ENCODE measurements at regions not wholly inside any gene's neighbourhood (a gene's known extent, or its start where the extent isn't known, plus 50 kb on each side); places are given as distances from the start of the nearest gene placed in this dataset.

GRCh38 chr3:71876135-71877105 lies 91.5 kb upstream of the PROK2 start:
- DNase-seq: no peak

GRCh38 chr3:71875461-71875947 lies 90.6 kb upstream of the PROK2 start:
- DNase-seq: peak; percentile 83

GRCh38 chr3:71874618-71875017 lies 89.7 kb upstream of the PROK2 start:
- peak; percentile 4 for DNase-seq

- peak; percentile 5 for DNase-seq
Observed at GRCh38 chr3:71873093-71873611, 88.2 kb upstream of the PROK2 start.

- no peak for DNase-seq
Observed at GRCh38 chr3:71872256-71872655, 87.3 kb upstream of the PROK2 start.

GRCh38 chr3:71870966-71871512 lies 86.1 kb upstream of the PROK2 start:
- no peak for DNase-seq

GRCh38 chr3:71868876-71869275 lies 83.9 kb upstream of the PROK2 start:
- no peak for DNase-seq

- no peak for DNase-seq
Observed at GRCh38 chr3:71865727-71866126, 80.8 kb upstream of the PROK2 start.

- DNase-seq: no peak
Observed at GRCh38 chr3:71863563-71864190, 78.7 kb upstream of the PROK2 start.

GRCh38 chr3:71862371-71863140 lies 77.6 kb upstream of the PROK2 start:
- DNase-seq: no peak

- no peak for DNase-seq
Observed at GRCh38 chr3:71859123-71859519, 74.2 kb upstream of the PROK2 start.

GRCh38 chr3:71858503-71859122 lies 73.7 kb upstream of the PROK2 start:
- DNase-seq: no peak

- DNase-seq: no peak
Observed at GRCh38 chr3:71857956-71858355, 73.0 kb upstream of the PROK2 start.

GRCh38 chr3:71854706-71855105 lies 69.8 kb upstream of the PROK2 start:
- DNase-seq: no peak

GRCh38 chr3:71854096-71854495 lies 69.1 kb upstream of the PROK2 start:
- no peak for DNase-seq

- no peak for DNase-seq
Observed at GRCh38 chr3:71851878-71852277, 66.9 kb upstream of the PROK2 start.

GRCh38 chr3:71850654-71851053 lies 65.7 kb upstream of the PROK2 start:
- DNase-seq: no peak

GRCh38 chr3:71849681-71850080 lies 64.7 kb upstream of the PROK2 start:
- DNase-seq: no peak

GRCh38 chr3:71847794-71848193 lies 62.8 kb upstream of the PROK2 start:
- DNase-seq: no peak

GRCh38 chr3:71846185-71846584 lies 61.2 kb upstream of the PROK2 start:
- no peak for DNase-seq

- DNase-seq: no peak
Observed at GRCh38 chr3:71843071-71843470, 58.1 kb upstream of the PROK2 start.

GRCh38 chr3:71838406-71838805 lies 53.5 kb upstream of the PROK2 start:
- DNase-seq: no peak

Measured in activated naive CD4-positive, alpha-beta T cell treated with Interleukin-2 at 50 U/mL for 16 hours (primary cell).